Uterus (tissue), 2 donors: ENCODE measurements at regions not wholly inside any gene's neighbourhood (a gene's known extent, or its start where the extent isn't known, plus 50 kb on each side); places are given as distances from the start of the nearest gene placed in this dataset.

Source experiments
- CTCF ChIP-seq, 4 experiments: fragments of 200-600 bp in 2 of 4; fragments of 450-650 bp in 2 of 4; sonication (generic) in 2 of 4; IDR thresholded peaks; one replicate each; pipeline ENCODE4 v1.5.1; 2016 to 2019; ENCODE audit warnings: antibody characterized with exemption in 4 of 4, mild to moderate bottlenecking in 2 of 4, moderate library complexity in 1 of 4
- POLR2A ChIP-seq, 2 donors: fragments of 450-650 bp; IDR thresholded peaks; one replicate each; pipeline ENCODE4 v1.6.1; 2016; ENCODE audit warnings: antibody characterized with exemption in 2 of 2, mild to moderate bottlenecking in 1 of 2, moderate library complexity in 1 of 2

DNA sequence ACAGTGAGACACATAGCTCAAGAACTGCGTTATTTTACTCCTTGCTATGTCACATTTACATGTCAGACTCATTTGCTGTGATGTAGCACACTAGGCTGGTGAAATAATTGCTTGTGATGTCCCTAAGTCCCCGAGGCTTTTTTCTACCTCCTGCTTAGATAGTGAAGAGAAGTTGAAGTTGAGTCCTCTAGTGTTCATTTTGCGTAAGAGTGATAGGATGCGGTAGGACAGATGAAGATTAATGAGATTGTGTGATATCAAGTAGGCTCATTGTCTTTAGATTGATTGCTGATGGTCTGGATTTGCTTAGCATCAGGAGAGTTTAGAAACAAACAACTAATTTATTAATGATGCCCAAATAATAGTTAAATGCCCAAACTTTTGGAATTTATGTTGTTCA, 173.6 kb upstream of the NUDT6 start:
- TF ChIP-seq CTCF (IDR thresholded peaks at IDR 0.05) (no peak), POLR2A (IDR thresholded peaks at IDR 0.05) (no peak)
